ENCODE measurements at regions not wholly inside any gene's neighbourhood (a gene's known extent, or its start where the extent isn't known, plus 50 kb on each side); places are given as distances from the start of the nearest gene placed in this dataset.

GRCh38 chr20:52261792-52262191 lies 70.2 kb upstream of the ZFP64 start:
- Histone ChIP-seq H3K36me3 (ENCODE audit: insufficient read depth, low read length) (no peaks in the 10 kb centered on the region), H3K9ac (ENCODE audit: low read depth, low read length) (no peak overlapping the region), H2AFZ (ENCODE audit: low read depth, low read length) (no peak overlapping the region), H3K9me3 (ENCODE audit: insufficient read depth, low read length, severe bottlenecking) (no peaks in the 10 kb centered on the region), H3K4me1 (ENCODE audit: insufficient read depth, low read length) (no peaks in the 10 kb centered on the region), H3K4me2 (ENCODE audit: insufficient read depth, low read length) (no peak overlapping the region), H4K20me1 (ENCODE audit: insufficient read depth, low read length) (no peaks in the 10 kb centered on the region), H3K27me3 (ENCODE audit: insufficient read depth, low read length, poor library complexity) (peaks cover 8% of the 10 kb centered on the region), H3K79me2 (ENCODE audit: insufficient read depth, low read length) (no peaks in the 10 kb centered on the region), H3K4me3 (ENCODE audit: low read depth in 1 of 2, low read length in 2 of 2) (no peak overlapping the region), H3K27ac (ENCODE audit: low read length) (no peak overlapping the region)
- DNase-seq = no peak
- TF ChIP-seq EZH2 (IDR thresholded peaks at IDR 0.05; ENCODE audit: borderline replicate concordance, low read depth, low read length, severe bottlenecking) (no peak), CTCF (IDR thresholded peaks at IDR 0.05; ENCODE audit: borderline replicate concordance, extremely low read depth, low read length, poor library complexity, severe bottlenecking) (no peak)
- no peak for ATAC-seq (ENCODE audit: insufficient read depth, low read depth)

GRCh38 chr20:52259295-52259694 lies 67.7 kb upstream of the ZFP64 start:
- TF ChIP-seq EZH2 (IDR thresholded peaks at IDR 0.05; ENCODE audit: borderline replicate concordance, low read depth, low read length, severe bottlenecking) (no peak), CTCF (IDR thresholded peaks at IDR 0.05; ENCODE audit: borderline replicate concordance, extremely low read depth, low read length, poor library complexity, severe bottlenecking) (no peak)
- H3K9ac ChIP-seq (ENCODE audit: low read depth, low read length) = no peak overlapping the region
- no peaks in the 10 kb centered on the region for H3K9me3 ChIP-seq (ENCODE audit: insufficient read depth, low read length, severe bottlenecking)
- no peak overlapping the region for H3K27ac ChIP-seq (ENCODE audit: low read length)
- no peaks in the 10 kb centered on the region for H4K20me1 ChIP-seq (ENCODE audit: insufficient read depth, low read length)
- no peak overlapping the region for H2AFZ ChIP-seq (ENCODE audit: low read depth, low read length)
- H3K4me1 ChIP-seq (ENCODE audit: insufficient read depth, low read length) = no peaks in the 10 kb centered on the region
- no peak overlapping the region for H3K4me2 ChIP-seq (ENCODE audit: insufficient read depth, low read length)
- H3K27me3 ChIP-seq (ENCODE audit: insufficient read depth, low read length, poor library complexity) = peaks cover 8% of the 10 kb centered on the region
- ATAC-seq (ENCODE audit: insufficient read depth, low read depth) (no peak), DNase-seq (no peak)
- no peaks in the 10 kb centered on the region for H3K79me2 ChIP-seq (ENCODE audit: insufficient read depth, low read length)
- H3K4me3 ChIP-seq (ENCODE audit: low read depth in 1 of 2, low read length in 2 of 2) = no peak overlapping the region
- H3K36me3 ChIP-seq (ENCODE audit: insufficient read depth, low read length) = no peaks in the 10 kb centered on the region

GRCh38 chr20:52256454-52256853 lies 64.9 kb upstream of the ZFP64 start:
- Histone ChIP-seq H4K20me1 (ENCODE audit: insufficient read depth, low read length) (no peaks in the 10 kb centered on the region), H3K9ac (ENCODE audit: low read depth, low read length) (no peak overlapping the region), H3K9me3 (ENCODE audit: insufficient read depth, low read length, severe bottlenecking) (no peaks in the 10 kb centered on the region), H3K36me3 (ENCODE audit: insufficient read depth, low read length) (no peaks in the 10 kb centered on the region), H3K4me1 (ENCODE audit: insufficient read depth, low read length) (no peaks in the 10 kb centered on the region), H3K27me3 (ENCODE audit: insufficient read depth, low read length, poor library complexity) (peaks cover 5% of the 10 kb centered on the region), H3K27ac (ENCODE audit: low read length) (no peak overlapping the region), H2AFZ (ENCODE audit: low read depth, low read length) (no peak overlapping the region), H3K79me2 (ENCODE audit: insufficient read depth, low read length) (no peaks in the 10 kb centered on the region), H3K4me2 (ENCODE audit: insufficient read depth, low read length) (no peak overlapping the region), H3K4me3 (ENCODE audit: low read depth in 1 of 2, low read length in 2 of 2) (no peak overlapping the region)
- ATAC-seq (ENCODE audit: insufficient read depth, low read depth) (no peak), DNase-seq (no peak)
- TF ChIP-seq EZH2 (IDR thresholded peaks at IDR 0.05; ENCODE audit: borderline replicate concordance, low read depth, low read length, severe bottlenecking) = no peak
- no peak for TF ChIP-seq CTCF (IDR thresholded peaks at IDR 0.05; ENCODE audit: borderline replicate concordance, extremely low read depth, low read length, poor library complexity, severe bottlenecking)

- no peak overlapping the region for H3K27ac ChIP-seq (ENCODE audit: low read length)
- ATAC-seq (ENCODE audit: insufficient read depth, low read depth) = no peak
These were observed 61.1 kb upstream of the ZFP64 start for GRCh38 chr20:52252664-52253063.

More at GRCh38 chr20:52252664-52253063, 61.1 kb upstream of the ZFP64 start:
- Histone ChIP-seq H2AFZ (ENCODE audit: low read depth, low read length) (no peak overlapping the region), H3K4me1 (ENCODE audit: insufficient read depth, low read length) (no peaks in the 10 kb centered on the region), H3K27me3 (ENCODE audit: insufficient read depth, low read length, poor library complexity) (peaks cover 5% of the 10 kb centered on the region), H3K36me3 (ENCODE audit: insufficient read depth, low read length) (no peaks in the 10 kb centered on the region), H4K20me1 (ENCODE audit: insufficient read depth, low read length) (no peaks in the 10 kb centered on the region), H3K4me3 (ENCODE audit: low read depth in 1 of 2, low read length in 2 of 2) (no peak overlapping the region), H3K9me3 (ENCODE audit: insufficient read depth, low read length, severe bottlenecking) (no peaks in the 10 kb centered on the region), H3K9ac (ENCODE audit: low read depth, low read length) (no peak overlapping the region), H3K79me2 (ENCODE audit: insufficient read depth, low read length) (no peaks in the 10 kb centered on the region), H3K4me2 (ENCODE audit: insufficient read depth, low read length) (no peak overlapping the region)
- no peak for TF ChIP-seq EZH2 (IDR thresholded peaks at IDR 0.05; ENCODE audit: borderline replicate concordance, low read depth, low read length, severe bottlenecking)
- no peak for TF ChIP-seq CTCF (IDR thresholded peaks at IDR 0.05; ENCODE audit: borderline replicate concordance, extremely low read depth, low read length, poor library complexity, severe bottlenecking)
- DNase-seq = no peak
